ENCODE measurements at regions not wholly inside any gene's neighbourhood (a gene's known extent, or its start where the extent isn't known, plus 50 kb on each side); places are given as distances from the start of the nearest gene placed in this dataset.

- Histone ChIP-seq H3K9me3 (replicated peaks in 1 of 11) (no peaks in the 10 kb centered on the region), H4K20me1 (no peaks in the 10 kb centered on the region), H3K4me2 (no peak overlapping the region), H3K27me3 (no peaks in the 10 kb centered on the region), H3K27ac (no peak overlapping the region), H3K4me1 (no peaks in the 10 kb centered on the region), H3K4me3 (no peak overlapping the region), H3K9ac (no peak overlapping the region), H3K36me3 (no peaks in the 10 kb centered on the region)
- no peak for TF ChIP-seq Cebpa-rat (IDR thresholded peaks at IDR 0.05)
Measured at GRCh38 chr3:94654096-94654495, 591.2 kb downstream of the NSUN3 start.

GRCh38 chr3:94665922-94666321 is 603.1 kb downstream of the NSUN3 start:
- no peaks in the 10 kb centered on the region for H3K27me3 ChIP-seq
- H3K4me1 ChIP-seq = no peaks in the 10 kb centered on the region
- no peak overlapping the region for H3K4me3 ChIP-seq
- no peaks in the 10 kb centered on the region for H3K9me3 ChIP-seq (replicated peaks in 1 of 11)
- no peak overlapping the region for H3K4me2 ChIP-seq
- no peak for TF ChIP-seq Cebpa-rat (IDR thresholded peaks at IDR 0.05)
- H3K9ac ChIP-seq = no peak overlapping the region
- H4K20me1 ChIP-seq = no peaks in the 10 kb centered on the region
- no peak overlapping the region for H3K27ac ChIP-seq
- H3K36me3 ChIP-seq = no peaks in the 10 kb centered on the region

GRCh38 chr3:94671078-94671477 is 608.2 kb downstream of the NSUN3 start:
- H3K9ac ChIP-seq = no peak overlapping the region
- peaks cover 0 to under 1% (median 0%) of the 10 kb centered on the region in 11 experiments; a peak in 2 of 22 replicates for H3K9me3 ChIP-seq (replicated peaks in 1 of 11)
- H3K27ac ChIP-seq = no peak overlapping the region
- H3K4me2 ChIP-seq = no peak overlapping the region
- no peaks in the 10 kb centered on the region for H3K27me3 ChIP-seq
- H4K20me1 ChIP-seq = no peaks in the 10 kb centered on the region
- no peak overlapping the region for H3K4me3 ChIP-seq
- H3K4me1 ChIP-seq = no peaks in the 10 kb centered on the region
- no peak for TF ChIP-seq Cebpa-rat (IDR thresholded peaks at IDR 0.05)
- H3K36me3 ChIP-seq = no peaks in the 10 kb centered on the region

GRCh38 chr3:94673876-94674275 is 611.0 kb downstream of the NSUN3 start:
- Histone ChIP-seq H4K20me1 (no peaks in the 10 kb centered on the region), H3K9me3 (replicated peaks in 1 of 11) (peaks cover 0 to 7% (median 0%) of the 10 kb centered on the region in 11 experiments; a peak in 4 of 22 replicates), H3K4me3 (no peak overlapping the region), H3K4me1 (peaks cover 0 to 6% (median 0%) of the 10 kb centered on the region in 10 experiments; a peak in 6 of 20 replicates), H3K27ac (no peak overlapping the region), H3K4me2 (no peak overlapping the region), H3K9ac (no peak overlapping the region), H3K27me3 (no peaks in the 10 kb centered on the region), H3K36me3 (no peaks in the 10 kb centered on the region)
- no peak for TF ChIP-seq Cebpa-rat (IDR thresholded peaks at IDR 0.05)

GRCh38 chr3:94686208-94686607 is 623.3 kb downstream of the NSUN3 start:
- no peaks in the 10 kb centered on the region for H3K36me3 ChIP-seq
- H3K27me3 ChIP-seq = no peaks in the 10 kb centered on the region
- H3K4me1 ChIP-seq = no peaks in the 10 kb centered on the region
- no peak overlapping the region for H3K27ac ChIP-seq
- H3K4me2 ChIP-seq = no peak overlapping the region
- no peak overlapping the region for H3K4me3 ChIP-seq
- peaks cover 0 to 5% (median 0%) of the 10 kb centered on the region in 11 experiments; a peak in 1 of 22 replicates for H3K9me3 ChIP-seq (replicated peaks in 1 of 11)
- TF ChIP-seq Cebpa-rat (IDR thresholded peaks at IDR 0.05) = no peak
- no peak overlapping the region for H3K9ac ChIP-seq
- H4K20me1 ChIP-seq = no peaks in the 10 kb centered on the region

- Histone ChIP-seq H3K9ac (no peak overlapping the region), H3K36me3 (no peaks in the 10 kb centered on the region), H4K20me1 (no peaks in the 10 kb centered on the region), H3K4me3 (no peak overlapping the region), H3K9me3 (replicated peaks in 1 of 11) (no peaks in the 10 kb centered on the region), H3K4me2 (no peak overlapping the region), H3K27me3 (no peaks in the 10 kb centered on the region), H3K27ac (no peak overlapping the region), H3K4me1 (no peaks in the 10 kb centered on the region)
- no peak for TF ChIP-seq Cebpa-rat (IDR thresholded peaks at IDR 0.05)
Measured at GRCh38 chr3:94693997-94694640, 631.3 kb downstream of the NSUN3 start.

GRCh38 chr3:94694894-94695293 is 632.0 kb downstream of the NSUN3 start:
- H3K9me3 ChIP-seq (replicated peaks in 1 of 11) = no peaks in the 10 kb centered on the region
- H3K27me3 ChIP-seq = no peaks in the 10 kb centered on the region
- no peak for TF ChIP-seq Cebpa-rat (IDR thresholded peaks at IDR 0.05)
- no peak overlapping the region for H3K27ac ChIP-seq
- no peak overlapping the region for H3K9ac ChIP-seq
- H3K4me3 ChIP-seq = no peak overlapping the region
- no peaks in the 10 kb centered on the region for H3K36me3 ChIP-seq
- H3K4me1 ChIP-seq = no peaks in the 10 kb centered on the region
- no peaks in the 10 kb centered on the region for H4K20me1 ChIP-seq
- H3K4me2 ChIP-seq = no peak overlapping the region

- Histone ChIP-seq H3K27ac (no peak overlapping the region), H3K27me3 (no peaks in the 10 kb centered on the region)
Measured at GRCh38 chr3:94704467-94704866, 641.6 kb downstream of the NSUN3 start.

GRCh38 chr3:94709249-94709902 is 646.5 kb downstream of the NSUN3 start:
- Histone ChIP-seq H3K27me3 (no peaks in the 10 kb centered on the region), H3K4me3 (no peak overlapping the region), H4K20me1 (no peaks in the 10 kb centered on the region), H3K4me2 (no peak overlapping the region), H3K4me1 (no peaks in the 10 kb centered on the region), H3K27ac (no peak overlapping the region), H3K36me3 (no peaks in the 10 kb centered on the region), H3K9ac (no peak overlapping the region), H3K9me3 (replicated peaks in 1 of 11) (no peaks in the 10 kb centered on the region)
- no peak for TF ChIP-seq Cebpa-rat (IDR thresholded peaks at IDR 0.05)

More at GRCh38 chr3:94704467-94704866, 641.6 kb downstream of the NSUN3 start:
- no peaks in the 10 kb centered on the region for H3K36me3 ChIP-seq
- no peak overlapping the region for H3K4me2 ChIP-seq
- no peak overlapping the region for H3K4me3 ChIP-seq
- no peak for TF ChIP-seq Cebpa-rat (IDR thresholded peaks at IDR 0.05)
- no peaks in the 10 kb centered on the region for H3K4me1 ChIP-seq
- H4K20me1 ChIP-seq = no peaks in the 10 kb centered on the region
- H3K9ac ChIP-seq = no peak overlapping the region
- no peaks in the 10 kb centered on the region for H3K9me3 ChIP-seq (replicated peaks in 1 of 11)

- Histone ChIP-seq H4K20me1 (no peaks in the 10 kb centered on the region), H3K9ac (no peak overlapping the region), H3K36me3 (no peaks in the 10 kb centered on the region), H3K4me1 (no peaks in the 10 kb centered on the region), H3K4me2 (no peak overlapping the region), H3K9me3 (replicated peaks in 1 of 11) (no peaks in the 10 kb centered on the region), H3K27ac (no peak overlapping the region), H3K27me3 (no peaks in the 10 kb centered on the region), H3K4me3 (no peak overlapping the region)
- TF ChIP-seq Cebpa-rat (IDR thresholded peaks at IDR 0.05) = no peak
Measured at GRCh38 chr3:94714194-94714593, 651.3 kb downstream of the NSUN3 start.
